CD4-positive, CD25-positive, alpha-beta regulatory T cell (primary cell): ENCODE measurements at regions not wholly inside any gene's neighbourhood (a gene's known extent, or its start where the extent isn't known, plus 50 kb on each side); places are given as distances from the start of the nearest gene placed in this dataset.

Experiments
- ATAC-seq, 2 donors: fragments of 150-1000 bp; cut with Tn5 transposase; one replicate each; pipeline ENCODE4 v1.10.0; 2021; ENCODE audit warnings: low read depth in 2 of 2, moderate number of reproducible peaks in 2 of 2, moderate library complexity in 1 of 2
- DNase-seq, 3 donors: peaks; one replicate each; pipeline versions ENCODE4 v3.0.0 to v3.0.0-alpha.2; 2012 to 2022; ENCODE audit warnings: mixed read lengths in 1 of 3
- H3K27ac ChIP-seq: one replicate; pipeline ENCODE4 v1.7.0; 2013; ENCODE audit warnings: mild to moderate bottlenecking, low read length; ENCODE audit not compliant: insufficient read depth, poor library complexity, severe bottlenecking
- H3K27me3 ChIP-seq: one replicate; pipeline ENCODE4 v1.7.0; 2013; ENCODE audit warnings: low read length; ENCODE audit not compliant: control insufficient read depth, insufficient read depth
- H3K36me3 ChIP-seq: one replicate; pipeline ENCODE4 v1.7.0; 2013; ENCODE audit warnings: mild to moderate bottlenecking, low read length, moderate library complexity; ENCODE audit not compliant: control insufficient read depth, insufficient read depth
- H3K4me1 ChIP-seq: 2 replicates; pipeline ENCODE4 v1.7.0; 2013; ENCODE audit warnings: mild to moderate bottlenecking, low read length; ENCODE audit not compliant: insufficient read depth, control insufficient read depth, poor library complexity, severe bottlenecking
- H3K4me3 ChIP-seq: one replicate; pipeline ENCODE4 v1.7.0; 2013; ENCODE audit warnings: low read depth, mild to moderate bottlenecking, low read length, moderate library complexity
- H3K9me3 ChIP-seq, 2 experiments: 1 replicate in 1 of 2; 2 replicates in 1 of 2; pipeline ENCODE4 v1.7.0; 2013; ENCODE audit warnings: low read length in 2 of 2, mild to moderate bottlenecking in 1 of 2, moderate library complexity in 1 of 2; ENCODE audit not compliant: control insufficient read depth in 2 of 2
- H3K27ac Mint-ChIP-seq, 3 donors: one replicate each; pipeline ENCODE4 v1.8.0; 2020 to 2022; ENCODE audit warnings: mild to moderate bottlenecking in 3 of 3, mixed read lengths in 3 of 3, moderate library complexity in 2 of 3
- H3K27me3 Mint-ChIP-seq: one replicate; pipeline ENCODE4 v1.8.0; 2022; ENCODE audit warnings: mild to moderate bottlenecking, mixed read lengths
- H3K36me3 Mint-ChIP-seq: one replicate; pipeline ENCODE4 v1.8.0; 2020; ENCODE audit warnings: mixed read lengths
- H3K4me1 Mint-ChIP-seq, 4 donors: one replicate each; pipeline ENCODE4 v1.8.0; 2020 to 2022; ENCODE audit warnings: mixed read lengths in 4 of 4, mild to moderate bottlenecking in 1 of 4
- H3K4me3 Mint-ChIP-seq, 4 donors: one replicate each; pipeline ENCODE4 v1.8.0; 2020 to 2022; ENCODE audit warnings: mild to moderate bottlenecking in 4 of 4, mixed read lengths in 4 of 4, moderate library complexity in 3 of 4
- H3K9me3 Mint-ChIP-seq, 7 donors: one replicate each; pipeline ENCODE4 v1.8.0; 2020 to 2022; ENCODE audit warnings: mixed read lengths in 7 of 7, mild to moderate bottlenecking in 3 of 7, moderate library complexity in 2 of 7

DNA sequence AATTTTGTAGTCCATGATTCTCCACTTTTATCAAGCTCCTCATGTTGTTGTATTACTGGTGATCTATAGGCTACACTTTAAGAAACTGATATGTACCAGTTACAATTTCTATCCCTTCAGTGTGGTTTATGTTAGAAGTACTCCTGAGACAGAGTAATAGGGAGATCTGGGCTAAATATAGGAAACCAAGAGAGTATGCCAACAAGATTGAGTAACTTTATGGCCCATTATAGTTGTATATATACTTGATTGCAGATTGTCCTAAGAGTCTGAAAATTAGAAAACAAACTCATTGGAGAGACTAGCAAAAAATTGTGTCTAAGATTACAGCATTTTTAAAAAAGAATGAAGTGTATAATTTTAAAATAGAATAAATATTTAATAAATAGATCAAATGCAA is 605.6 kb downstream of the XIRP2 start:
- no peak overlapping the region for H3K4me3 Mint-ChIP-seq
- peaks cover 0 to 2% (median 0%) of the 10 kb centered on the region in 7 donors for H3K9me3 Mint-ChIP-seq
- Histone ChIP-seq H3K4me3 (no peak overlapping the region), H3K27ac (no peak overlapping the region), H3K27me3 (no peaks in the 10 kb centered on the region), H3K9me3 (no peaks in the 10 kb centered on the region), H3K4me1 (no peaks in the 10 kb centered on the region), H3K36me3 (no peaks in the 10 kb centered on the region)
- DNase-seq (no peak), ATAC-seq (no peak)
- H3K4me1 Mint-ChIP-seq = no peaks in the 10 kb centered on the region
- no peak overlapping the region for H3K27ac Mint-ChIP-seq
- H3K27me3 Mint-ChIP-seq = no peaks in the 10 kb centered on the region
- H3K36me3 Mint-ChIP-seq = no peaks in the 10 kb centered on the region

DNA sequence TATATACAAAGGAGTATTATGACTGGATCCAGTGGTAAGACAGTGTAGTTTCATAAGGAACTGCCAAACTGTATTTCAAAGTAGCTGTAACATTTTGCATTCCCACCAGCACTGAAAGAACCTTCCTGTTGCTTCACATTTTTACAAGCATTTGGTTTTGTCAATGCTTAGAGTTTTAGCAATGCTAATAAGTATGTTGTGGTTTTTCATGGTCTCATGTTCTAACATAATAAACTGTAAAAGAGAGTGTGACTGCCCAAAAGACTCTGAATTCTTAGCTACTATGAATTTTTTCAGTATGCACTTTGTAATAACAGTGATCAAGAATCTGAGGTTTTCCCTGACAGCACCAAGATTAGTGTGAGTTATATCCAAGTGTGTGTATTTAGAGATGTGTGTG is 604.2 kb downstream of the XIRP2 start:
- H3K27me3 ChIP-seq = no peaks in the 10 kb centered on the region
- no peaks in the 10 kb centered on the region for H3K9me3 ChIP-seq
- no peak overlapping the region for H3K27ac ChIP-seq
- H3K27ac Mint-ChIP-seq = no peak overlapping the region
- DNase-seq (no peak), ATAC-seq (no peak)
- H3K4me3 Mint-ChIP-seq = no peak overlapping the region
- no peaks in the 10 kb centered on the region for H3K27me3 Mint-ChIP-seq
- H3K4me1 Mint-ChIP-seq = no peaks in the 10 kb centered on the region
- no peak overlapping the region for H3K4me3 ChIP-seq
- H3K36me3 ChIP-seq = no peaks in the 10 kb centered on the region
- H3K36me3 Mint-ChIP-seq = no peaks in the 10 kb centered on the region
- H3K9me3 Mint-ChIP-seq = peaks cover 0 to 2% (median 0%) of the 10 kb centered on the region in 7 donors
- H3K4me1 ChIP-seq = no peaks in the 10 kb centered on the region

DNA sequence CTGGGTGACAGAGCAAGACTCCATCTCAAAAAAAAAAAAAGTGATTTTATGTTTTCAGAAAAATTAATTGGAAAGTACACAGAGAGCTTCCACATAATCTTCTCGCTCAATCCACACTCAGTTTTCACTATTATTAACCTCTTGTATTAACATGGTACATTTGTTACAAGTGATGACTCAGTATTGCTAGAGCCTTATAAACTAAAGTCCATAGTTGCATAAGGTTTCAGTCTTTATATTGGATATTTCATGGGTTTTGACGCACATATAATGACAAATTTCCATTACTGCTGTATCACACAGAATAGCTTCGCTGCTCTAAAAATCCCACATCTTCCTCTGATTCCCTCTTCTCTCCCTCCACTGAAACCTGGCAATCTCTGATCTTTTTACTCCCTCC is 603.5 kb downstream of the XIRP2 start:
- no peaks in the 10 kb centered on the region for H3K36me3 Mint-ChIP-seq
- DNase-seq = no peak
- peaks cover 0 to 2% (median 0%) of the 10 kb centered on the region in 7 donors for H3K9me3 Mint-ChIP-seq
- no peaks in the 10 kb centered on the region for H3K4me1 ChIP-seq
- H3K4me3 ChIP-seq = no peak overlapping the region
- ATAC-seq = no peak
- no peak overlapping the region for H3K27ac Mint-ChIP-seq
- no peak overlapping the region for H3K27ac ChIP-seq
- H3K4me1 Mint-ChIP-seq = no peaks in the 10 kb centered on the region
- no peaks in the 10 kb centered on the region for H3K27me3 ChIP-seq
- no peak overlapping the region for H3K4me3 Mint-ChIP-seq
- no peaks in the 10 kb centered on the region for H3K36me3 ChIP-seq
- H3K27me3 Mint-ChIP-seq = no peaks in the 10 kb centered on the region
- H3K9me3 ChIP-seq = no peaks in the 10 kb centered on the region

DNA sequence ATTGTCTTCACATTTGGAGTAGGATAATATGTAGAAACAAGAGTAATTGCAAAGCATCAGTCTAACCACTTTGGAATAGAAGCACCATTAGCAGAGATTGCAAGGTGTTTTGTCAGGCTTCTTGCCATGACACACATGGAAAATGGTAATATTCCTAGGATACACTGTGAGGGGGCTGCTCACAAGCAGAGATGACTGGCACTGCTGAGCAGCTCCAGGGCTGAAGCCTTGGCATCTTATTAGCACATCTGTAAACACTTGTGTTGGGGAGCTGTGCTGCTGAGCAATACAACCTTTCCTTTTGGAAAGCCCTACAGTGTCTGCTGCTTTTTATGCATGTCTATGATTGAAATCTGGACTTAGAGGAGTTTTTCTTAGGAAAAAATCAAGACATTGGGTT is 602.2 kb downstream of the XIRP2 start:
- ATAC-seq (no peak), DNase-seq (no peak)
- Mint-ChIP-seq H3K36me3 (no peaks in the 10 kb centered on the region), H3K27ac (no peak overlapping the region), H3K27me3 (no peaks in the 10 kb centered on the region), H3K4me3 (no peak overlapping the region), H3K9me3 (peaks cover 0 to 2% (median 0%) of the 10 kb centered on the region in 7 donors), H3K4me1 (no peaks in the 10 kb centered on the region)
- Histone ChIP-seq H3K9me3 (no peaks in the 10 kb centered on the region), H3K4me3 (no peak overlapping the region), H3K27ac (no peak overlapping the region), H3K4me1 (no peaks in the 10 kb centered on the region), H3K36me3 (no peaks in the 10 kb centered on the region), H3K27me3 (no peaks in the 10 kb centered on the region)

DNA sequence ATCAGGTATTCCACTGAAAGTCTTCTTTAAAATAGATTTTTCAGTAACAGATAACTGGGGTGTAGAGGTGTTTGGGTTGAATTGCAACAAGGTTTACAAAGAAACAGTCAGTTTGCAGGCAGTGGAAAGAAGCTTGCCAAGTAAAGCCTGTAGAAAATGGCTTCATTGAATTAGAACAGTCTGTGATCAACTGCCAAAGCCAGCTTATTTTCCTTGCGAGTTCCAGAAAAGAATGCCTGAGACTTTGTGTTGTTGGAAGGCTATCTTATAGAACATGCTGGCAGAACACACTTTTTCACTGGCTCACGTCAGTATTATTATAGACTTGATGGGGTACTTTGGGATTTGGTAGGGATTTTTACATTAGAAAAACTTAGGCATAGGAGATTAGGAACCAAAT is 601.0 kb downstream of the XIRP2 start:
- no peaks in the 10 kb centered on the region for H3K9me3 ChIP-seq
- H3K4me3 Mint-ChIP-seq = no peak overlapping the region
- no peaks in the 10 kb centered on the region for H3K4me1 Mint-ChIP-seq
- no peak overlapping the region for H3K27ac ChIP-seq
- ATAC-seq (no peak), DNase-seq (no peak)
- H3K4me1 ChIP-seq = no peaks in the 10 kb centered on the region
- H3K4me3 ChIP-seq = no peak overlapping the region
- no peaks in the 10 kb centered on the region for H3K27me3 Mint-ChIP-seq
- no peaks in the 10 kb centered on the region for H3K27me3 ChIP-seq
- H3K36me3 Mint-ChIP-seq = no peaks in the 10 kb centered on the region
- no peaks in the 10 kb centered on the region for H3K36me3 ChIP-seq
- H3K27ac Mint-ChIP-seq = no peak overlapping the region
- peaks cover 0 to 2% (median 0%) of the 10 kb centered on the region in 7 donors for H3K9me3 Mint-ChIP-seq

DNA sequence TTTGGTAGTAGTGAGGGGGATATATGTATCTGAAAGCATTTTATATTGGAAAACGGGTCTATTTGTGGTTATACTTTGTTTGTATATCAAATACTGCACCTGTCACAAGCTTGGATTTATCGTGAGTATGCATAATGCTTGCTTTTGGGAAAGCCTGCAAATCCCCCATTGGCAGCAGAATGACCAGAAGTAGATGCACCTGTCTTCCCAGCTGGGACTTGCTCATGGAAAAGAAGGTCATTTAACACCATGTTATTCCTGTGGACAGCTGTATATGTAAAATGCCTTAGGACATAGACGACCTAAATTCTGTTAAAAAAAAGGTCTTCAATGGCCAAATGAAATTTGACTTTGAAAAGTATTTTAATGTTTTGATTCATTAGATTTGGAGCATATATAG is 599.4 kb downstream of the XIRP2 start:
- peaks cover 0 to 6% (median 2%) of the 10 kb centered on the region in 7 donors for H3K9me3 Mint-ChIP-seq
- no peaks in the 10 kb centered on the region for H3K36me3 Mint-ChIP-seq
- H3K9me3 ChIP-seq = no peaks in the 10 kb centered on the region
- H3K27ac Mint-ChIP-seq = no peak overlapping the region
- no peak overlapping the region for H3K4me3 ChIP-seq
- H3K27ac ChIP-seq = no peak overlapping the region
- H3K4me1 Mint-ChIP-seq = no peaks in the 10 kb centered on the region
- H3K27me3 ChIP-seq = no peaks in the 10 kb centered on the region
- H3K27me3 Mint-ChIP-seq = no peaks in the 10 kb centered on the region
- no peaks in the 10 kb centered on the region for H3K36me3 ChIP-seq
- DNase-seq (no peak), ATAC-seq (no peak)
- no peak overlapping the region for H3K4me3 Mint-ChIP-seq
- no peaks in the 10 kb centered on the region for H3K4me1 ChIP-seq

DNA sequence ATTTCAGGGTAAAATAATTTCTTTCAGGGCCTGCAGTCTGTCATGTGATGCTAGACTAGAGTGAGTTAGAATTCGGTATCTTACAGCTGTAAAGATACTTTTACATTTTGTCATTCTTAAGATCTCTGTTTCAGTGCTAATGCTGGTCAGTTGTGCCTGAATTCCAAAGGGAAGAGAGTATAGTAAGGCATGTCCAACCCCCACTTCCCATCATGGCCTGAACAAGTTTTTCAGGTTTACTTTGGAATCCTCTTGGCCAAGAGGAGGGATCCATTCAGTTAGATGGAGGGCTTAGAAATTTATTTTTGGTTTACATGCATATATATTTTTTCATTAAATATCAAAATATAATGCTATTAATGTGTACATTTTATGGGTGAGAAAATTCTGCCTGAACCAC is 596.6 kb downstream of the XIRP2 start:
- Mint-ChIP-seq H3K27ac (no peak overlapping the region), H3K36me3 (no peaks in the 10 kb centered on the region), H3K4me1 (no peaks in the 10 kb centered on the region), H3K9me3 (peaks cover 0 to 6% (median 2%) of the 10 kb centered on the region in 7 donors), H3K4me3 (no peak overlapping the region), H3K27me3 (no peaks in the 10 kb centered on the region)
- Histone ChIP-seq H3K4me3 (no peak overlapping the region), H3K36me3 (no peaks in the 10 kb centered on the region), H3K27ac (no peak overlapping the region), H3K27me3 (no peaks in the 10 kb centered on the region), H3K4me1 (no peaks in the 10 kb centered on the region), H3K9me3 (no peaks in the 10 kb centered on the region)
- DNase-seq = no peak
- no peak for ATAC-seq

DNA sequence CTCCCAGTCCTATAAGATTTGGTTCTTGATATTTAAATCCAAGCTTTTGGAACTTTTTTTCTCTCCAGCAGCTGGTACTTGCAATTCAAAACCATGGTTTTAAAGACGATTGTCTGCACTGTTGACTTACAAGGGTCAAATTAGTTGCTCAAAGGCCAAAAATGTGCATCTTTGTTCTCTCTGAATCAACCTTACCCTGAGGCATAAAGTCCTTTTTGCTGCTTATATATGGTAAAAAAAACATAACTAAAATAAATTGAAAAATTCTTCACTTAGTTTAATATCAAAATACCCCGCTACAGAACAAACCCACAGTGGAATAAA is 592.7 kb downstream of the XIRP2 start:
- Mint-ChIP-seq H3K27ac (no peak overlapping the region), H3K36me3 (no peaks in the 10 kb centered on the region), H3K4me3 (no peak overlapping the region), H3K4me1 (no peaks in the 10 kb centered on the region), H3K27me3 (no peaks in the 10 kb centered on the region), H3K9me3 (peaks cover 0 to 6% (median 0%) of the 10 kb centered on the region in 7 donors)
- Histone ChIP-seq H3K4me3 (no peak overlapping the region), H3K27me3 (no peaks in the 10 kb centered on the region), H3K36me3 (no peaks in the 10 kb centered on the region), H3K4me1 (no peaks in the 10 kb centered on the region), H3K27ac (no peak overlapping the region), H3K9me3 (no peaks in the 10 kb centered on the region)
- ATAC-seq (no peak), DNase-seq (no peak)
